Spleen (tissue), 11 donors: ENCODE measurements at regions not wholly inside any gene's neighbourhood (a gene's known extent, or its start where the extent isn't known, plus 50 kb on each side); places are given as distances from the start of the nearest gene placed in this dataset.

Experiments
- DNase-seq: peaks from one replicate; pipeline ENCODE4 v3.0.0-alpha.2; 2020
- H3K27ac ChIP-seq, 8 donors: fragments of 200-600 bp; sonication (generic) in 7 of 8; 1 replicate in 4 of 8; 2 replicates in 4 of 8; pipeline versions ENCODE4 v1.5.0 to v1.8.0; 2016 to 2021; ENCODE audit warnings: inconsistent platforms in 4 of 8, mild to moderate bottlenecking in 4 of 8, moderate library complexity in 1 of 8
- H3K27me3 ChIP-seq, 7 donors: fragments of 200-600 bp; sonication (generic) in 6 of 7; replicated peaks in 1 of 7; 1 replicate in 4 of 7; 2 replicates in 3 of 7; pipeline versions ENCODE4 v1.5.0 to v1.8.0; 2016 to 2021; ENCODE audit warnings: inconsistent platforms in 3 of 7, mild to moderate bottlenecking in 1 of 7
- H3K36me3 ChIP-seq, 6 donors: fragments of 200-600 bp; sonication (generic) in 5 of 6; 1 replicate in 4 of 6; 2 replicates in 2 of 6; pipeline versions ENCODE4 v1.5.0 to v1.8.0; 2016 to 2021; ENCODE audit warnings: inconsistent platforms in 2 of 6
- H3K4me1 ChIP-seq, 6 donors: fragments of 200-600 bp; sonication (generic) in 5 of 6; 1 replicate in 3 of 6; 2 replicates in 3 of 6; pipeline versions ENCODE4 v1.5.0 to v1.8.0; 2016 to 2021; ENCODE audit warnings: inconsistent platforms in 3 of 6
- H3K4me3 ChIP-seq, 8 donors: fragments of 200-600 bp; sonication (generic) in 7 of 8; 1 replicate in 4 of 8; 2 replicates in 4 of 8; pipeline versions ENCODE4 v1.5.0 to v1.8.0; 2016 to 2021; ENCODE audit warnings: inconsistent platforms in 4 of 8, mild to moderate bottlenecking in 4 of 8, moderate library complexity in 2 of 8
- H3K9me3 ChIP-seq, 8 donors: fragments of 200-600 bp; sonication (generic) in 7 of 8; 1 replicate in 4 of 8; 2 replicates in 4 of 8; pipeline versions ENCODE4 v1.5.0 to v1.8.0; 2016 to 2021; ENCODE audit warnings: inconsistent platforms in 4 of 8
- CTCF ChIP-seq, 11 experiments: fragments of 200-600 bp in 7 of 11; fragments of 450-650 bp in 4 of 11; sonication (generic) in 4 of 11; IDR thresholded peaks in 8 of 11; conservative IDR thresholded peaks in 3 of 11; 1 replicate in 7 of 11; 2 replicates in 4 of 11; pipeline versions ENCODE4 v1.4.0 to v1.8.0; 2016 to 2021; ENCODE audit warnings: antibody characterized with exemption in 11 of 11, inconsistent platforms in 4 of 11, mild to moderate bottlenecking in 1 of 11
- POLR2A ChIP-seq, 3 donors: fragments of 450-650 bp; IDR thresholded peaks; one replicate each; pipeline ENCODE4 v1.5.1; 2017; ENCODE audit warnings: antibody characterized with exemption in 3 of 3, mild to moderate bottlenecking in 1 of 3
- POLR2AphosphoS5 ChIP-seq, 3 donors: sonication (generic); formaldehyde crosslinking; IDR thresholded peaks; one replicate each; pipeline ENCODE4 v1.5.1; 2017; ENCODE audit warnings: antibody characterized with exemption in 3 of 3
- WGBS, 5 donors: extraction: QIAGEN DNeasy Blood & Tissue Kit in 3 of 5; methylation state at CpG; one replicate each; pipeline versions ENCODE4 v1.1.5 to v1.1.7; 2013 to 2018; 5-methylcytosine and 5-hydroxymethylcytosine counted together
- intact Hi-C: fragments of 100-400 bp; cut with DNase I; formaldehyde crosslinking; loops from one replicate; pipeline ENCODE4 v1.15.0; 2023; ENCODE audit warnings: low total_unique reads
- donor health status: healthy with polysubstance abuse.
- donor health status: DM: no; HTN: no; CAD: no; lungs with moderate emphysema.
- donor health status: DM: no; HTN: no; CAD: no.
- donor health status: Bipolar disorder and iron deficiency.
- donor health status: healthy.
- donor health status: DM: no; HTN: no; CAD: no.
- donor health status: DM: yes; HTN: yes; CAD: no.

GRCh38 chr7:46784732-46785131 is 797.2 kb downstream of the TNS3 start:
- no peaks in the 10 kb centered on the region for H3K27me3 ChIP-seq
- no peak for TF ChIP-seq POLR2AphosphoS5 (IDR thresholded peaks at IDR 0.05)
- no peak for TF ChIP-seq CTCF (IDR thresholded peaks at IDR 0.05 in 8 of 11, conservative IDR thresholded peaks at IDR 0.05 in 3 of 11)
- no peak for TF ChIP-seq POLR2A (IDR thresholded peaks at IDR 0.05)
- intact Hi-C loops = no loop called here
- no peak for DNase-seq
- peaks cover 0 to 9% (median 2%) of the 10 kb centered on the region in 8 donors for H3K9me3 ChIP-seq
- WGBS, 5 donors = 83 to 95% (median 90%) methylated on average over 1 of the region's 1 CpG
- H3K4me1 ChIP-seq = no peaks in the 10 kb centered on the region
- no peaks in the 10 kb centered on the region for H3K36me3 ChIP-seq
- no peak overlapping the region for H3K27ac ChIP-seq
- no peak overlapping the region for H3K4me3 ChIP-seq

- intact Hi-C loops = no loop called here
- no peak for DNase-seq
- no peaks in the 10 kb centered on the region for H3K27me3 ChIP-seq
- peaks cover 0 to 17% (median 5%) of the 10 kb centered on the region in 8 donors for H3K9me3 ChIP-seq
- no peak overlapping the region for H3K27ac ChIP-seq
- WGBS, 5 donors = 62 to 90% (median 73%) methylated on average over 2 of the region's 2 CpGs
- no peaks in the 10 kb centered on the region for H3K4me1 ChIP-seq
- TF ChIP-seq POLR2AphosphoS5 (IDR thresholded peaks at IDR 0.05) = no peak
- TF ChIP-seq POLR2A (IDR thresholded peaks at IDR 0.05) = no peak
- TF ChIP-seq CTCF (IDR thresholded peaks at IDR 0.05 in 8 of 11, conservative IDR thresholded peaks at IDR 0.05 in 3 of 11) = no peak
- H3K36me3 ChIP-seq = no peaks in the 10 kb centered on the region
- no peak overlapping the region for H3K4me3 ChIP-seq
Observed at GRCh38 chr7:46781901-46782439, 799.9 kb downstream of the TNS3 start.

- no peak overlapping the region for H3K4me3 ChIP-seq
- intact Hi-C loops = no loop called here
- TF ChIP-seq POLR2AphosphoS5 (IDR thresholded peaks at IDR 0.05) (no peak), POLR2A (IDR thresholded peaks at IDR 0.05) (no peak), CTCF (IDR thresholded peaks at IDR 0.05 in 8 of 11, conservative IDR thresholded peaks at IDR 0.05 in 3 of 11) (peak in 5 of 11 experiments; percentile 11 to 21 (median 15))
- no peak overlapping the region for H3K27ac ChIP-seq
- no peaks in the 10 kb centered on the region for H3K4me1 ChIP-seq
- WGBS, 5 donors = 5 to 20% (median 7%) methylated on average over 1 of the region's 1 CpG
- DNase-seq = no peak
- H3K9me3 ChIP-seq = peaks cover 0 to 14% (median 5%) of the 10 kb centered on the region in 8 donors
- no peaks in the 10 kb centered on the region for H3K36me3 ChIP-seq
- no peaks in the 10 kb centered on the region for H3K27me3 ChIP-seq
Observed at GRCh38 chr7:46776790-46777189, 805.1 kb downstream of the TNS3 start.

- Histone ChIP-seq H3K4me1 (no peaks in the 10 kb centered on the region), H3K27me3 (no peaks in the 10 kb centered on the region), H3K4me3 (no peak overlapping the region), H3K36me3 (no peaks in the 10 kb centered on the region), H3K9me3 (peaks cover 0 to 13% (median 5%) of the 10 kb centered on the region in 8 donors), H3K27ac (no peak overlapping the region)
- intact Hi-C loops = no loop called here
- WGBS, 5 donors = 43 to 87% (median 47%) methylated on average over 2 of the region's 2 CpGs
- DNase-seq = no peak
- no peak for TF ChIP-seq CTCF (IDR thresholded peaks at IDR 0.05 in 8 of 11, conservative IDR thresholded peaks at IDR 0.05 in 3 of 11)
- TF ChIP-seq POLR2A (IDR thresholded peaks at IDR 0.05) = no peak
- TF ChIP-seq POLR2AphosphoS5 (IDR thresholded peaks at IDR 0.05) = no peak
Observed at GRCh38 chr7:46775776-46776175, 806.1 kb downstream of the TNS3 start.
